Neural cell (in vitro differentiated cells): ENCODE measurements at regions not wholly inside any gene's neighbourhood (a gene's known extent, or its start where the extent isn't known, plus 50 kb on each side); places are given as distances from the start of the nearest gene placed in this dataset.

ENCODE experiments used
- H2AFZ ChIP-seq: fragments of 200-600, 300-800 bp; sonication (generic), shearing (Covaris generic); 2 replicates; pipeline ENCODE4 v1.6.0; 2014; ENCODE audit warnings: low read depth, mild to moderate bottlenecking, antibody characterized with exemption, low read length, moderate library complexity
- H3F3A ChIP-seq: fragments of 200-600 bp; shearing (Covaris generic); 2 replicates; pipeline ENCODE4 v1.6.1; 2016; ENCODE audit warnings: mild to moderate bottlenecking, moderate library complexity, mixed read lengths, antibody characterized with exemption, low read length; ENCODE audit not compliant: insufficient read depth, poor library complexity, severe bottlenecking
- H3K27ac ChIP-seq: fragments of 200-600, 300-800 bp; sonication (generic), shearing (Covaris generic); 2 replicates; pipeline ENCODE4 v1.5.1; 2014; ENCODE audit warnings: mild to moderate bottlenecking, low read length, moderate library complexity
- H3K27me3 ChIP-seq: fragments of 300-800, 200-600 bp; sonication (generic), shearing (Covaris generic); 2 replicates; pipeline ENCODE4 v1.6.0; 2014; ENCODE audit warnings: mild to moderate bottlenecking, low read depth, low read length, moderate library complexity; ENCODE audit not compliant: insufficient read depth
- H3K36me3 ChIP-seq: fragments of 300-800, 200-600 bp; sonication (generic), shearing (Covaris generic); 2 replicates; pipeline ENCODE4 v1.5.1; 2014; ENCODE audit warnings: mild to moderate bottlenecking, antibody characterized with exemption, low read length, moderate library complexity; ENCODE audit not compliant: insufficient read depth
- H3K4me2 ChIP-seq: fragments of 300-800, 200-600 bp; sonication (generic), shearing (Covaris generic); 2 replicates; pipeline ENCODE4 v1.6.0; 2014; ENCODE audit warnings: mild to moderate bottlenecking, low read length
- H3K4me3 ChIP-seq: fragments of 300-800, 200-600 bp; sonication (generic), shearing (Covaris generic); 2 replicates; pipeline ENCODE4 v1.5.1; 2014; ENCODE audit warnings: mild to moderate bottlenecking, low read length, moderate library complexity
- H3K79me2 ChIP-seq: fragments of 200-600 bp; shearing (Covaris generic); replicated peaks from 2 replicates; pipeline ENCODE4 v1.6.0; 2014; ENCODE audit warnings: mild to moderate bottlenecking, low read length, moderate library complexity; ENCODE audit not compliant: insufficient read depth
- H3K9ac ChIP-seq: fragments of 300-800, 200-600 bp; sonication (generic), shearing (Covaris generic); 2 replicates; pipeline ENCODE4 v1.6.1; 2016; ENCODE audit warnings: mild to moderate bottlenecking, low read length, mixed read lengths
- H3K9me2 ChIP-seq: fragments of 200-600 bp; shearing (Covaris generic); 2 replicates; pipeline ENCODE4 v1.6.1; 2016; ENCODE audit warnings: mild to moderate bottlenecking, low read length, mixed read lengths; ENCODE audit not compliant: insufficient read depth
- H3K9me3 ChIP-seq: fragments of 200-600, 300-800 bp; sonication (generic), shearing (Covaris generic); 2 replicates; pipeline ENCODE4 v1.6.1; 2016; ENCODE audit warnings: mild to moderate bottlenecking, mixed run types, low read length, moderate library complexity, mixed read lengths
- H4K20me1 ChIP-seq: fragments of 200-600 bp; shearing (Covaris generic); 2 replicates; pipeline ENCODE4 v1.6.1; 2016; ENCODE audit warnings: mild to moderate bottlenecking, mixed run types; ENCODE audit not compliant: insufficient read depth
- EP300 ChIP-seq: fragments of 450-650 bp; conservative IDR thresholded peaks from 2 replicates; pipeline ENCODE4 v1.6.1; 2014; ENCODE audit warnings: antibody characterized with exemption, mild to moderate bottlenecking, moderate library complexity; ENCODE audit not compliant: poor library complexity, severe bottlenecking
- EZH2 ChIP-seq: fragments of 200-600, 300-800 bp; shearing (Covaris generic), sonication (generic); IDR thresholded peaks from 2 replicates; pipeline ENCODE4 v1.6.1; 2014; ENCODE audit warnings: antibody characterized with exemption, low read length, borderline replicate concordance, mild to moderate bottlenecking; ENCODE audit not compliant: insufficient read depth, poor library complexity, severe bottlenecking
- MXI1 ChIP-seq: fragments of 450-650 bp; conservative IDR thresholded peaks from 2 replicates; pipeline ENCODE4 v1.6.1; 2014; ENCODE audit warnings: antibody characterized with exemption, mild to moderate bottlenecking; ENCODE audit not compliant: poor library complexity, severe bottlenecking
- POLR2AphosphoS5 ChIP-seq: IDR thresholded peaks from 2 replicates; pipeline ENCODE4 v1.6.1; 2012
- RAD21 ChIP-seq: fragments of 450-650 bp; conservative IDR thresholded peaks from 2 replicates; pipeline ENCODE4 v1.6.1; 2014; ENCODE audit warnings: antibody characterized with exemption, mild to moderate bottlenecking, moderate library complexity
- REST ChIP-seq: IDR thresholded peaks from 2 replicates; pipeline ENCODE4 v1.6.1; 2012; ENCODE audit warnings: borderline replicate concordance
- SMC3 ChIP-seq: fragments of 450-650 bp; conservative IDR thresholded peaks from 2 replicates; pipeline ENCODE4 v1.6.1; 2014; ENCODE audit warnings: antibody characterized with exemption, mild to moderate bottlenecking, moderate library complexity; ENCODE audit not compliant: poor library complexity
- TAF1 ChIP-seq: IDR thresholded peaks from 2 replicates; pipeline ENCODE4 v1.6.1; 2012; ENCODE audit warnings: low read depth
- TF ChIP-seq, protein P1 (sequence below): fragments of 450-650 bp; IDR thresholded peaks from 2 replicates; pipeline ENCODE4 v1.5.1; 2014; ENCODE audit warnings: antibody characterized with exemption, mild to moderate bottlenecking, moderate library complexity; ENCODE audit not compliant: poor library complexity, severe bottlenecking

DNA sequence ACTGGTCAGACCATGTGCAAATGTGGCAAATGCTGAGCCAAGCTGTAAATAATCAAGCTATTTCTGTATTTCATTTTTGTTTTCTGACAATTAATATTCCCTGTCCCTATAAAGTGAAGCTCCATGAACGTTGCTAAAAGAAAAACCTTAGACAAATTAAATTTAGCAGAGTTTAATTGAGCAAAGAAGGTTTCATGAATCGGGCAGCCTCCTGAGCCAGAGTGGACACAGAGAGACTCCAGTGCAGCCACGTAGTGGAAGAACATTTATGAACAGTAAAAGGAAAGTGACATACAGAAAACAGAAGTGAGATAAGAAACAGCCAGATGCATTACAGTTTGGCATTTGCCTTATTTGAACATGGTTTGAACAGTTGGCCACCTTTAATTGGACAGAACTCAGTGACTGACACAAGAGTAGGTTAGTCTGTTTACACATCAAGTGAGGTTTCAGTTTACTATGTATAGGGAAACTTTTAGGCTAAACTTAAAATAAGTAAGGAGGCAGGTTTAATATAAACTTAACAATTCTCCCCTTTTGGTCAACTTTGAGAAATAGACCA, 69.7 kb downstream of the UFM1 start:
- TF ChIP-seq POLR2AphosphoS5 (no peak), REST (no peak), EZH2 (no peak), EP300 (no peak), SMC3 (no peak), MXI1 (no peak), RAD21 (no peak), TAF1 (no peak)
- TF ChIP-seq, protein P1, sequence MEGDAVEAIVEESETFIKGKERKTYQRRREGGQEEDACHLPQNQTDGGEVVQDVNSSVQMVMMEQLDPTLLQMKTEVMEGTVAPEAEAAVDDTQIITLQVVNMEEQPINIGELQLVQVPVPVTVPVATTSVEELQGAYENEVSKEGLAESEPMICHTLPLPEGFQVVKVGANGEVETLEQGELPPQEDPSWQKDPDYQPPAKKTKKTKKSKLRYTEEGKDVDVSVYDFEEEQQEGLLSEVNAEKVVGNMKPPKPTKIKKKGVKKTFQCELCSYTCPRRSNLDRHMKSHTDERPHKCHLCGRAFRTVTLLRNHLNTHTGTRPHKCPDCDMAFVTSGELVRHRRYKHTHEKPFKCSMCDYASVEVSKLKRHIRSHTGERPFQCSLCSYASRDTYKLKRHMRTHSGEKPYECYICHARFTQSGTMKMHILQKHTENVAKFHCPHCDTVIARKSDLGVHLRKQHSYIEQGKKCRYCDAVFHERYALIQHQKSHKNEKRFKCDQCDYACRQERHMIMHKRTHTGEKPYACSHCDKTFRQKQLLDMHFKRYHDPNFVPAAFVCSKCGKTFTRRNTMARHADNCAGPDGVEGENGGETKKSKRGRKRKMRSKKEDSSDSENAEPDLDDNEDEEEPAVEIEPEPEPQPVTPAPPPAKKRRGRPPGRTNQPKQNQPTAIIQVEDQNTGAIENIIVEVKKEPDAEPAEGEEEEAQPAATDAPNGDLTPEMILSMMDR, result no peak
- no peaks in the 10 kb centered on the region for H3K79me2 ChIP-seq
- no peak overlapping the region for H3K27ac ChIP-seq
- no peaks in the 10 kb centered on the region for H3F3A ChIP-seq
- no peaks in the 10 kb centered on the region for H3K9me2 ChIP-seq
- no peak overlapping the region for H3K9ac ChIP-seq
- H4K20me1 ChIP-seq, result no peaks in the 10 kb centered on the region
- no peak overlapping the region for H2AFZ ChIP-seq
- H3K27me3 ChIP-seq, result no peaks in the 10 kb centered on the region
- H3K4me3 ChIP-seq, result no peak overlapping the region
- no peak overlapping the region for H3K4me2 ChIP-seq
- H3K36me3 ChIP-seq, result no peaks in the 10 kb centered on the region
- no peaks in the 10 kb centered on the region for H3K9me3 ChIP-seq

- H3K79me2 ChIP-seq, result no peaks in the 10 kb centered on the region
- H3K27ac ChIP-seq, result no peak overlapping the region
- H3K9me2 ChIP-seq, result no peaks in the 10 kb centered on the region
- no peak overlapping the region for H3K4me2 ChIP-seq
- no peak for TF ChIP-seq EP300
- no peak for TF ChIP-seq RAD21
- TF ChIP-seq REST, result no peak
- no peak overlapping the region for H3K4me3 ChIP-seq
- no peaks in the 10 kb centered on the region for H3F3A ChIP-seq
- no peaks in the 10 kb centered on the region for H4K20me1 ChIP-seq
- H2AFZ ChIP-seq, result no peak overlapping the region
- H3K9me3 ChIP-seq, result no peaks in the 10 kb centered on the region
- no peaks in the 10 kb centered on the region for H3K27me3 ChIP-seq
- H3K9ac ChIP-seq, result no peak overlapping the region
- H3K36me3 ChIP-seq, result no peaks in the 10 kb centered on the region
Measured at GRCh38 chr13:38421590-38422560, 72.2 kb downstream of the UFM1 start.
